Coronary artery (tissue), 2 donors: ENCODE measurements at regions not wholly inside any gene's neighbourhood (a gene's known extent, or its start where the extent isn't known, plus 50 kb on each side); places are given as distances from the start of the nearest gene placed in this dataset.

Source experiments
- DNase-seq: peaks from one replicate; pipeline ENCODE4 v3.0.0-alpha.2; 2017; ENCODE audit warnings: low spot score
- H3K27ac ChIP-seq, 2 donors: fragments of 200-600 bp; sonication (generic); one replicate each; pipeline ENCODE4 v1.5.1; 2016 to 2019
- H3K4me3 ChIP-seq: fragments of 200-600 bp; sonication (generic); 2 replicates; pipeline ENCODE4 v1.5.1; 2016; ENCODE audit warnings: mild to moderate bottlenecking, moderate library complexity
- TF ChIP-seq, protein P1 (sequence below): fragments of 200-600 bp; sonication (generic); IDR thresholded peaks from one replicate; pipeline ENCODE4 v1.5.1; 2019; ENCODE audit warnings: antibody characterized with exemption

- Histone ChIP-seq H3K27ac (no peak overlapping the region), H3K4me3 (no peak overlapping the region)
- no peak for DNase-seq
- TF ChIP-seq, protein P1, sequence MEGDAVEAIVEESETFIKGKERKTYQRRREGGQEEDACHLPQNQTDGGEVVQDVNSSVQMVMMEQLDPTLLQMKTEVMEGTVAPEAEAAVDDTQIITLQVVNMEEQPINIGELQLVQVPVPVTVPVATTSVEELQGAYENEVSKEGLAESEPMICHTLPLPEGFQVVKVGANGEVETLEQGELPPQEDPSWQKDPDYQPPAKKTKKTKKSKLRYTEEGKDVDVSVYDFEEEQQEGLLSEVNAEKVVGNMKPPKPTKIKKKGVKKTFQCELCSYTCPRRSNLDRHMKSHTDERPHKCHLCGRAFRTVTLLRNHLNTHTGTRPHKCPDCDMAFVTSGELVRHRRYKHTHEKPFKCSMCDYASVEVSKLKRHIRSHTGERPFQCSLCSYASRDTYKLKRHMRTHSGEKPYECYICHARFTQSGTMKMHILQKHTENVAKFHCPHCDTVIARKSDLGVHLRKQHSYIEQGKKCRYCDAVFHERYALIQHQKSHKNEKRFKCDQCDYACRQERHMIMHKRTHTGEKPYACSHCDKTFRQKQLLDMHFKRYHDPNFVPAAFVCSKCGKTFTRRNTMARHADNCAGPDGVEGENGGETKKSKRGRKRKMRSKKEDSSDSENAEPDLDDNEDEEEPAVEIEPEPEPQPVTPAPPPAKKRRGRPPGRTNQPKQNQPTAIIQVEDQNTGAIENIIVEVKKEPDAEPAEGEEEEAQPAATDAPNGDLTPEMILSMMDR, result no peak
These were observed 158.4 kb downstream of the GDAP2 start for GRCh38 chr1:117770981-117771531.

DNA sequence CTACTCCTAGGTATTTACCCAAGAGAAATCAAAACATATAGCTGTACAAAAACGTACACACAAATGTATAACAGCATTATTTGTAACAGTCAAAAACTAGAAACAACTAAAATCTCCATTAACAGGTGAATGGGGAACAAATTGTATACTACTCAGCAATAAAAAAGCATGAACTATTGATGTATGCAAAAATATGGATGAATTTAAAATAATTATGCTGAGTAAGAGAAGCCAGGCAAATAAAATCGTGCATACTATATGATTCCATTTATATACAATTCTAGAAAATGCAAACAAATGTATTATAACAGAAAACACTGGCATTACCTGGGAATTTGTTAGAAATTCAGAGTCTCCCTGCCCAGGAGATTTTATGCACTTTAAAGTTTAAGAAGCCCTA is 150.1 kb downstream of the GDAP2 start:
- TF ChIP-seq, protein P1, result no peak
- H3K27ac ChIP-seq, result no peak overlapping the region
- no peak overlapping the region for H3K4me3 ChIP-seq
- DNase-seq, result no peak

DNA sequence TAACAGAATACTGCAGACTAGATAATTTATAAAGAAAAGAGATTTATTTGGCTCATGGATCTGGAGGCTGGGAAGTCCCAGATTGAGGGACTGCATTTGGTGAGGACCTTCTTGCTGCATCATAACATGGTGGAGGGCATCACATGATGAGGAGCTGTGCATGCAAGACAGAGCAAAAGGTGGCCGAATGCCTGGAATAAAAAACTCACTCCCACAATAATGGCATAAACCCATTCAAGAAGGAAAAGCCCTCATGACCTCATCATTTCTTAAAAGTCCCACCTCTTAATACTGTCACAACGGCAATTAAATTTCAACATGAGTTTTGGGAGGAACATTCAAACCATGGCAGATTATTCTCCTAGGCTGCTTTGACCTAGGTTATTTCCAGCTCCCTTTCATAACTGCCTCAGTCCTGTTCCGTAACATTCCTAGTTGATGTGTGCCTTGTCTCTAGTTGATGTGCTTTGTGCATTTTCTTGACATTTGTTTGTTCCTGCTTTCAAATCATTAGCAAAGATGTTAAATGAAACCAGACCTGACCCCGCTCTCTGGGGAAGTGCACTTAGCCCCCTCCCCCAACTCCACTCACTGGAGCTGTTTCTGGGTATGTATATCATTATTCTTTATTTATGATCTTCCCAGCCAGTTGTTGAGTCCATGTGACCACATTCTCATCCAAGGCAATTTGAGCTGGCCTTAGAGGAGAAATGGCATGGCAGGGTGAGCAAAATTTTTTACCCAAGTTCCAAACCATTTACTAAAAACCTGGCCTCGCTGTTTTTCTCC is 148.5 kb downstream of the GDAP2 start:
- no peak overlapping the region for H3K27ac ChIP-seq
- DNase-seq, result no peak
- TF ChIP-seq, protein P1, result no peak
- H3K4me3 ChIP-seq, result no peak overlapping the region

GRCh38 chr1:117782056-117782455 is 147.4 kb downstream of the GDAP2 start:
- Histone ChIP-seq H3K27ac (no peak overlapping the region), H3K4me3 (no peak overlapping the region)
- DNase-seq, result no peak
- TF ChIP-seq, protein P1, result no peak

- Histone ChIP-seq H3K27ac (no peak overlapping the region), H3K4me3 (no peak overlapping the region)
- TF ChIP-seq, protein P1, result no peak
- no peak for DNase-seq
These were observed 145.6 kb downstream of the GDAP2 start for GRCh38 chr1:117783606-117784396.

GRCh38 chr1:117788014-117788413 is 141.4 kb downstream of the GDAP2 start:
- Histone ChIP-seq H3K4me3 (no peak overlapping the region), H3K27ac (no peak overlapping the region)
- TF ChIP-seq, protein P1, result no peak
- DNase-seq, result no peak
